CD4-positive, alpha-beta T cell (primary cell): ENCODE measurements at regions not wholly inside any gene's neighbourhood (a gene's known extent, or its start where the extent isn't known, plus 50 kb on each side); places are given as distances from the start of the nearest gene placed in this dataset.

ENCODE experiments used
- ATAC-seq: fragments of 200-7000 bp; cut with Tn5 transposase; one replicate; pipeline ENCODE4 v1.10.0; 2022; ENCODE audit warnings: mild to moderate bottlenecking; ENCODE audit not compliant: poor library complexity
- CTCF ChIA-PET: fragments of 350-600 bp; sonication (Branson Sonifier 250); formaldehyde crosslinking; loops from one replicate; lab custom pipeline; 2021; ENCODE audit warnings: antibody characterized with exemption, inconsistent platforms; lab: Charles Lee
- POLR2A ChIA-PET: fragments of 350-600 bp; sonication (Branson Sonifier 250); formaldehyde crosslinking; loops from one replicate; lab custom pipeline; 2021; ENCODE audit warnings: antibody characterized with exemption, inconsistent platforms; lab: Charles Lee
- DNase-seq, 14 experiments: peaks; one replicate each; pipeline ENCODE4 v3.0.0-alpha.2; 2013 to 2020; ENCODE audit warnings: mixed read lengths in 2 of 14
- H3K27ac ChIP-seq, 2 donors: one replicate each; pipeline versions ENCODE4 v1.5.1 to v1.7.0; 2013; ENCODE audit warnings: low read length in 2 of 2, low read depth in 1 of 2, mild to moderate bottlenecking in 1 of 2
- H3K27me3 ChIP-seq, 2 experiments: 1 replicate in 1 of 2; 2 replicates in 1 of 2; pipeline versions ENCODE4 v1.6.1 to v1.7.0; 2013; ENCODE audit warnings: low read length in 2 of 2, control low read depth in 1 of 2, mild to moderate bottlenecking in 1 of 2, moderate library complexity in 1 of 2; ENCODE audit not compliant: insufficient read depth in 2 of 2, control insufficient read depth in 1 of 2
- H3K36me3 ChIP-seq: one replicate; pipeline ENCODE4 v1.6.1; 2013; ENCODE audit warnings: low read length, control low read depth; ENCODE audit not compliant: insufficient read depth
- H3K4me1 ChIP-seq: one replicate; pipeline ENCODE4 v1.6.1; 2013; ENCODE audit warnings: low read length, control low read depth; ENCODE audit not compliant: insufficient read depth
- H3K4me3 ChIP-seq: one replicate; pipeline ENCODE4 v1.5.1; 2013; ENCODE audit warnings: mild to moderate bottlenecking, low read length, moderate library complexity
- H3K9me3 ChIP-seq, 2 experiments: 1 replicate in 1 of 2; 2 replicates in 1 of 2; pipeline versions ENCODE4 v1.6.1 to v1.7.0; 2013; ENCODE audit warnings: low read length in 2 of 2, mild to moderate bottlenecking in 2 of 2, control low read depth in 1 of 2, moderate library complexity in 1 of 2; ENCODE audit not compliant: control insufficient read depth in 1 of 2, insufficient read depth in 1 of 2
- H3K27ac Mint-ChIP-seq: one replicate; pipeline ENCODE4 v1.8.0; 2020; ENCODE audit warnings: mixed read lengths
- H3K27me3 Mint-ChIP-seq: one replicate; pipeline ENCODE4 v1.8.0; 2021; ENCODE audit warnings: mixed read lengths
- H3K36me3 Mint-ChIP-seq: one replicate; pipeline ENCODE4 v1.8.0; 2021; ENCODE audit warnings: low read depth, mixed read lengths
- H3K4me1 Mint-ChIP-seq: one replicate; pipeline ENCODE4 v1.8.0; 2021; ENCODE audit warnings: low read depth, mixed read lengths
- H3K4me3 Mint-ChIP-seq: one replicate; pipeline ENCODE4 v1.8.0; 2020; ENCODE audit warnings: mild to moderate bottlenecking, mixed read lengths
- H3K9me3 Mint-ChIP-seq: one replicate; pipeline ENCODE4 v1.8.0; 2020; ENCODE audit warnings: mixed read lengths
- intact Hi-C, 2 experiments: fragments of 100-400 bp; cut with DNase I in 1 of 2; cut with micrococcal nuclease in 1 of 2; formaldehyde crosslinking; loops; one replicate each; pipeline versions ENCODE4 v1.15.1 to v1.9.0; 2023 to 2025; cut with DNase I, micrococcal nuclease
- TF ChIP-seq, protein P1 (sequence below): fragments of 200-600 bp; IDR thresholded peaks from one replicate; pipeline ENCODE4 v1.8.0; 2022; ENCODE audit warnings: antibody characterized with exemption, mild to moderate bottlenecking

DNA sequence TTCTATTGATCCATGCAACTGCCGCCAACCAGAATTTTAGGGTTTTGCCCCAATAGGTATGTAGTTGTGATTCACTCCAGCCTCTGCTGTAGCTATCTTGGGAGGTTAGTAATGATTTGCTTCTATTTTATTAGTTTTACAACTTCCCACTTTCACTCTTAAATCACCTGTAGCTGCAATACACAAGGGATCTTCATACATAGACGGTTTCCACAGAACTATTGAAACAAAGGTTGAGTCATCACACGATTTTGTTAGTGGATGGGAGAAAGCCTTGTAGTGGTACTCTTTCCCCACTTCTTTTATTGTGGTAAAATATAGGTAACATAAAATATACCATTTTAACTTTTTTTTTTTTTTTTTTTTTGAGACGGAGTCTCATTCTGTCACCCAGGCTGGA lies 104.2 kb upstream of the SPRED2 start:
- Mint-ChIP-seq H3K36me3 (no peaks in the 10 kb centered on the region), H3K4me3 (no peak overlapping the region), H3K27ac (no peak overlapping the region), H3K4me1 (no peaks in the 10 kb centered on the region), H3K9me3 (no peaks in the 10 kb centered on the region), H3K27me3 (peaks cover 12% of the 10 kb centered on the region)
- no peak for ATAC-seq
- intact Hi-C loops: no loop called here
- no peak for DNase-seq
- Histone ChIP-seq H3K4me1 (no peaks in the 10 kb centered on the region), H3K27me3 (peaks cover 0 to 4% of the 10 kb centered on the region in 2 experiments), H3K36me3 (no peaks in the 10 kb centered on the region), H3K27ac (no peak overlapping the region), H3K4me3 (no peak overlapping the region), H3K9me3 (no peaks in the 10 kb centered on the region)
- ChIA-PET POLR2A (no interaction called here), CTCF (no interaction called here)
- TF ChIP-seq, protein P1, sequence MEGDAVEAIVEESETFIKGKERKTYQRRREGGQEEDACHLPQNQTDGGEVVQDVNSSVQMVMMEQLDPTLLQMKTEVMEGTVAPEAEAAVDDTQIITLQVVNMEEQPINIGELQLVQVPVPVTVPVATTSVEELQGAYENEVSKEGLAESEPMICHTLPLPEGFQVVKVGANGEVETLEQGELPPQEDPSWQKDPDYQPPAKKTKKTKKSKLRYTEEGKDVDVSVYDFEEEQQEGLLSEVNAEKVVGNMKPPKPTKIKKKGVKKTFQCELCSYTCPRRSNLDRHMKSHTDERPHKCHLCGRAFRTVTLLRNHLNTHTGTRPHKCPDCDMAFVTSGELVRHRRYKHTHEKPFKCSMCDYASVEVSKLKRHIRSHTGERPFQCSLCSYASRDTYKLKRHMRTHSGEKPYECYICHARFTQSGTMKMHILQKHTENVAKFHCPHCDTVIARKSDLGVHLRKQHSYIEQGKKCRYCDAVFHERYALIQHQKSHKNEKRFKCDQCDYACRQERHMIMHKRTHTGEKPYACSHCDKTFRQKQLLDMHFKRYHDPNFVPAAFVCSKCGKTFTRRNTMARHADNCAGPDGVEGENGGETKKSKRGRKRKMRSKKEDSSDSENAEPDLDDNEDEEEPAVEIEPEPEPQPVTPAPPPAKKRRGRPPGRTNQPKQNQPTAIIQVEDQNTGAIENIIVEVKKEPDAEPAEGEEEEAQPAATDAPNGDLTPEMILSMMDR: no peak

DNA sequence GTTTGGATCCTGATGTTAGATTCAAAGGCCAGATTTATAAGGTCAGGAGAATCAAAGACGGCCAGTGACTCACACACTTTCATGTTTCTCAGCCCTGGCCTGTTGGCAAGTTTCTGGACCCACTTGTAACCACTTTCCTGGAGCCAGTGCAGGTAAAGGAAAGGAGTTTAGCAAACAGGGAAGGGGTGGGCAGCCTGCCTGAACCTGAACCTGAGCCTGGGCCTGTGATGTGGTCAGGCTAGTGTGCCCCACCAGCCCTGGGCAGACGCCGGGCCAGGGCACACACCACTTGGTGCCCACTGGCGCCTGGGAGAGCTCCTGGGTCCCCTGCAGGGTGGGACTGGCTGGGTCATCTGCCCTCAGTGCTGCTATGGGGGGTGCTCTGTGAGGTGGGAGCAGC lies 100.5 kb upstream of the SPRED2 start:
- no peaks in the 10 kb centered on the region for H3K4me1 ChIP-seq
- ChIA-PET POLR2A (no interaction called here), CTCF (no interaction called here)
- H3K36me3 ChIP-seq: no peaks in the 10 kb centered on the region
- DNase-seq (no peak), ATAC-seq (no peak)
- H3K4me3 ChIP-seq: no peak overlapping the region
- Mint-ChIP-seq H3K9me3 (no peaks in the 10 kb centered on the region), H3K27ac (no peak overlapping the region), H3K4me1 (no peaks in the 10 kb centered on the region), H3K4me3 (no peak overlapping the region), H3K27me3 (peaks cover 13% of the 10 kb centered on the region), H3K36me3 (no peaks in the 10 kb centered on the region)
- TF ChIP-seq, protein P1: no peak
- intact Hi-C loops: no loop called here
- H3K27me3 ChIP-seq: peaks cover 0 to 4% of the 10 kb centered on the region in 2 experiments
- H3K9me3 ChIP-seq: no peaks in the 10 kb centered on the region
- H3K27ac ChIP-seq: no peak overlapping the region

GRCh38 chr2:65532326-65532725 lies 99.9 kb upstream of the SPRED2 start:
- Mint-ChIP-seq H3K4me3 (no peak overlapping the region), H3K36me3 (no peaks in the 10 kb centered on the region), H3K4me1 (no peaks in the 10 kb centered on the region), H3K27me3 (peaks cover 10% of the 10 kb centered on the region), H3K27ac (no peak overlapping the region), H3K9me3 (no peaks in the 10 kb centered on the region)
- DNase-seq (no peak), ATAC-seq (no peak)
- Histone ChIP-seq H3K4me3 (no peak overlapping the region), H3K36me3 (no peaks in the 10 kb centered on the region), H3K27me3 (peaks cover 0 to 4% of the 10 kb centered on the region in 2 experiments), H3K4me1 (no peaks in the 10 kb centered on the region), H3K27ac (no peak overlapping the region), H3K9me3 (no peaks in the 10 kb centered on the region)
- POLR2A ChIA-PET: no interaction called here
- intact Hi-C loops: no loop called here
- TF ChIP-seq, protein P1: no peak
- CTCF ChIA-PET: no interaction called here
